ENCODE measurements at regions not wholly inside any gene's neighbourhood (a gene's known extent, or its start where the extent isn't known, plus 50 kb on each side); places are given as distances from the start of the nearest gene placed in this dataset.

- Histone ChIP-seq H2AK5ac (ENCODE audit: low read depth, low read length) (no peak overlapping the region), H3K4me2 (ENCODE audit: insufficient read depth in 1 of 2, low read depth in 2 of 2, low read length in 2 of 2) (no peak overlapping the region), H2BK120ac (replicated peaks; ENCODE audit: low read depth, low read length) (no peak overlapping the region), H3K4me3 (ENCODE audit: extremely low read depth in 1 of 4, insufficient read depth in 2 of 4, low read depth in 3 of 4, low read length in 4 of 4) (no peak overlapping the region), H3K56ac (replicated peaks; ENCODE audit: insufficient read length, low read depth, low read length) (no peak overlapping the region), H2BK5ac (ENCODE audit: low read depth, low read length) (no peak overlapping the region), H2BK20ac (ENCODE audit: low read length) (no peak overlapping the region), H3K14ac (ENCODE audit: insufficient read length) (no peak overlapping the region), H3K9me3 (ENCODE audit: insufficient read depth in 2 of 2, low read depth in 1 of 2, low read length in 1 of 2) (no peaks in the 10 kb centered on the region), H3K9ac (replicated peaks in 1 of 4; ENCODE audit: extremely low read depth in 1 of 4, low read depth in 3 of 4, low read length in 3 of 4) (no peak overlapping the region), H3K4ac (replicated peaks; ENCODE audit: insufficient read length, low read depth, low read length) (no peak overlapping the region), H3K36me3 (ENCODE audit: control insufficient read depth in 2 of 4, insufficient read depth in 4 of 4, low read length in 3 of 4) (no peaks in the 10 kb centered on the region), H3K79me2 (ENCODE audit: control insufficient read depth in 1 of 2, insufficient read depth in 2 of 2, low read length in 2 of 2) (no peaks in the 10 kb centered on the region), H3K18ac (ENCODE audit: extremely low read depth, low read length) (no peak overlapping the region), H3K27me3 (replicated peaks in 1 of 4; ENCODE audit: control insufficient read depth in 3 of 4, extremely low read depth in 1 of 4, insufficient read depth in 3 of 4, low read length in 3 of 4) (no peaks in the 10 kb centered on the region), H4K20me1 (replicated peaks in 1 of 2; ENCODE audit: control insufficient read depth in 1 of 2, insufficient read depth in 2 of 2, low read length in 2 of 2) (no peaks in the 10 kb centered on the region), H3K23ac (ENCODE audit: insufficient read length) (no peak overlapping the region), H2BK12ac (ENCODE audit: low read depth, low read length) (no peak overlapping the region), H3K23me2 (ENCODE audit: low read depth, low read length) (no peaks in the 10 kb centered on the region), H4K5ac (ENCODE audit: insufficient read length, low read depth, low read length) (no peak overlapping the region), H2BK15ac (ENCODE audit: low read length) (no peak overlapping the region), H4K8ac (ENCODE audit: extremely low read depth, insufficient read depth, low read length) (no peak overlapping the region), H4K91ac (replicated peaks; ENCODE audit: insufficient read length, low read length) (no peak overlapping the region), H2AFZ (ENCODE audit: low read length) (no peak overlapping the region), H3K79me1 (ENCODE audit: low read depth, low read length) (no peaks in the 10 kb centered on the region), H3K4me1 (replicated peaks in 1 of 4; ENCODE audit: control insufficient read depth in 3 of 4, insufficient read depth in 4 of 4, low read length in 3 of 4) (no peaks in the 10 kb centered on the region), H3K27ac (ENCODE audit: low read depth, low read length) (no peak overlapping the region)
- DNase-seq (ENCODE audit: low read depth in 1 of 2, low spot score in 2 of 2) (no peak), FAIRE-seq (no peak)
- WGBS, 2 experiments (ENCODE audit: extremely low coverage in 1 of 2, insufficient coverage in 1 of 2, insufficient read length in 1 of 2, insufficient replicate concordance in 2 of 2, low coverage in 1 of 2, low lambda C conversion rate in 2 of 2, missing lambda C conversion rate in 1 of 2), result 84% methylated on average over 4 of the region's 4 CpGs; no CpG with 5 or more reads in 1 of the 2 experiments
- POLR2A ChIA-PET (ENCODE audit: partially characterized antibody), result no interaction called here
- CTCF ChIA-PET (ENCODE audit: partially characterized antibody), result interaction anchor here (1.5 kb wide), 1 partner anchor 20 kb away, joined by 3 read pairs; no protein-coding TSS in a partner anchor
- TF ChIP-seq SP1 (IDR thresholded peaks at IDR 0.05; ENCODE audit: low read depth, low read length) (no peak), GTF2F1 (IDR thresholded peaks at IDR 0.05; ENCODE audit: borderline replicate concordance, low read depth, low read length) (no peak), SP2 (IDR thresholded peaks at IDR 0.05; ENCODE audit: low read length) (no peak), SIX5 (IDR thresholded peaks at IDR 0.05; ENCODE audit: low read depth, low read length) (no peak), MAX (IDR thresholded peaks at IDR 0.05) (no peak), USF2 (IDR thresholded peaks at IDR 0.05; ENCODE audit: low read length) (no peak), MAFK (IDR thresholded peaks at IDR 0.05; ENCODE audit: low read depth, low read length) (no peak), SUZ12 (IDR thresholded peaks at IDR 0.05; ENCODE audit: low read length) (no peak), RBBP5 (IDR thresholded peaks at IDR 0.05; ENCODE audit: borderline replicate concordance, low read depth, low read length) (no peak), JUN (IDR thresholded peaks at IDR 0.05; ENCODE audit: low read depth, low read length) (no peak)
- TF ChIP-seq, protein P1, sequence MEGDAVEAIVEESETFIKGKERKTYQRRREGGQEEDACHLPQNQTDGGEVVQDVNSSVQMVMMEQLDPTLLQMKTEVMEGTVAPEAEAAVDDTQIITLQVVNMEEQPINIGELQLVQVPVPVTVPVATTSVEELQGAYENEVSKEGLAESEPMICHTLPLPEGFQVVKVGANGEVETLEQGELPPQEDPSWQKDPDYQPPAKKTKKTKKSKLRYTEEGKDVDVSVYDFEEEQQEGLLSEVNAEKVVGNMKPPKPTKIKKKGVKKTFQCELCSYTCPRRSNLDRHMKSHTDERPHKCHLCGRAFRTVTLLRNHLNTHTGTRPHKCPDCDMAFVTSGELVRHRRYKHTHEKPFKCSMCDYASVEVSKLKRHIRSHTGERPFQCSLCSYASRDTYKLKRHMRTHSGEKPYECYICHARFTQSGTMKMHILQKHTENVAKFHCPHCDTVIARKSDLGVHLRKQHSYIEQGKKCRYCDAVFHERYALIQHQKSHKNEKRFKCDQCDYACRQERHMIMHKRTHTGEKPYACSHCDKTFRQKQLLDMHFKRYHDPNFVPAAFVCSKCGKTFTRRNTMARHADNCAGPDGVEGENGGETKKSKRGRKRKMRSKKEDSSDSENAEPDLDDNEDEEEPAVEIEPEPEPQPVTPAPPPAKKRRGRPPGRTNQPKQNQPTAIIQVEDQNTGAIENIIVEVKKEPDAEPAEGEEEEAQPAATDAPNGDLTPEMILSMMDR (IDR thresholded peaks at IDR 0.05; ENCODE audit: control extremely low read depth in 1 of 3, insufficient read depth in 1 of 3, low read depth in 1 of 3, low read length in 3 of 3), result no peak
Measured at GRCh38 chr9:90175865-90176264, 466.8 kb downstream of the DIRAS2 start.

Data from H1 (cell line).